ENCODE measurements at regions not wholly inside any gene's neighbourhood (a gene's known extent, or its start where the extent isn't known, plus 50 kb on each side); places are given as distances from the start of the nearest gene placed in this dataset.

DNA sequence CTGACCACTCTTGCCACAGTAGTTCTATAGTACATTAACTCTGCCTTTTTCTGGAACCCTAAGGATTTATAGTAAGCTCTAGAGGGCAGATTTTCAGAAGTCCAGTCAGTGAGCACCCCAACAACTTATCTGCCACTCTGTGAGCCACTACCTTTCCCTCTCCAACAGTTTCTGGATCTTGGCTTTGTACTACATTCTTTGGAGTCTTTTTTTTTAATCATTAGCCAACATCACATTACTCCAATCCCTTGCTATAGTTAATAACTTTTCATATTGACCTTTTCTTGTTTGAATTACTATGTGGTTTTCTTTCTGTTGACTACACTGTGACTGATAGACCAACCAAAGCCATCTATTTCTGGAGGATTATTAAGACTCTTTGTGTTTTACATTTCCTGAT, 1596.7 kb upstream of the PRMT6 start:
- no peak for TF ChIP-seq NPAS2 (CRISPR knock-in tag; IDR thresholded peaks at IDR 0.05; ENCODE audit: borderline replicate concordance)
- no peak for TF ChIP-seq ZFP36 (IDR thresholded peaks at IDR 0.05; ENCODE audit: borderline replicate concordance, low read depth, low read length, partially characterized antibody)
- TF ChIP-seq JUNB (CRISPR knock-in tag; IDR thresholded peaks at IDR 0.05; ENCODE audit: borderline replicate concordance) = no peak
- no peak for TF ChIP-seq ZNF512 (CRISPR knock-in tag; IDR thresholded peaks at IDR 0.05)
- TF ChIP-seq, protein P1, sequence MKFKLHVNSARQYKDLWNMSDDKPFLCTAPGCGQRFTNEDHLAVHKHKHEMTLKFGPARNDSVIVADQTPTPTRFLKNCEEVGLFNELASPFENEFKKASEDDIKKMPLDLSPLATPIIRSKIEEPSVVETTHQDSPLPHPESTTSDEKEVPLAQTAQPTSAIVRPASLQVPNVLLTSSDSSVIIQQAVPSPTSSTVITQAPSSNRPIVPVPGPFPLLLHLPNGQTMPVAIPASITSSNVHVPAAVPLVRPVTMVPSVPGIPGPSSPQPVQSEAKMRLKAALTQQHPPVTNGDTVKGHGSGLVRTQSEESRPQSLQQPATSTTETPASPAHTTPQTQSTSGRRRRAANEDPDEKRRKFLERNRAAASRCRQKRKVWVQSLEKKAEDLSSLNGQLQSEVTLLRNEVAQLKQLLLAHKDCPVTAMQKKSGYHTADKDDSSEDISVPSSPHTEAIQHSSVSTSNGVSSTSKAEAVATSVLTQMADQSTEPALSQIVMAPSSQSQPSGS (CRISPR knock-in tag; IDR thresholded peaks at IDR 0.05) = no peak
- TF ChIP-seq FOXM1 (CRISPR knock-in tag; IDR thresholded peaks at IDR 0.05) = no peak
